NCI-H1092 treated with DMSO at 0.1 percent for 48 hours (cell line): ENCODE measurements at regions not wholly inside any gene's neighbourhood (a gene's known extent, or its start where the extent isn't known, plus 50 kb on each side); places are given as distances from the start of the nearest gene placed in this dataset.

Experiments
- DNase-seq: peaks from one replicate; lab custom pipeline; 2025; lab: John Stamatoyannopoulos, UW

DNA sequence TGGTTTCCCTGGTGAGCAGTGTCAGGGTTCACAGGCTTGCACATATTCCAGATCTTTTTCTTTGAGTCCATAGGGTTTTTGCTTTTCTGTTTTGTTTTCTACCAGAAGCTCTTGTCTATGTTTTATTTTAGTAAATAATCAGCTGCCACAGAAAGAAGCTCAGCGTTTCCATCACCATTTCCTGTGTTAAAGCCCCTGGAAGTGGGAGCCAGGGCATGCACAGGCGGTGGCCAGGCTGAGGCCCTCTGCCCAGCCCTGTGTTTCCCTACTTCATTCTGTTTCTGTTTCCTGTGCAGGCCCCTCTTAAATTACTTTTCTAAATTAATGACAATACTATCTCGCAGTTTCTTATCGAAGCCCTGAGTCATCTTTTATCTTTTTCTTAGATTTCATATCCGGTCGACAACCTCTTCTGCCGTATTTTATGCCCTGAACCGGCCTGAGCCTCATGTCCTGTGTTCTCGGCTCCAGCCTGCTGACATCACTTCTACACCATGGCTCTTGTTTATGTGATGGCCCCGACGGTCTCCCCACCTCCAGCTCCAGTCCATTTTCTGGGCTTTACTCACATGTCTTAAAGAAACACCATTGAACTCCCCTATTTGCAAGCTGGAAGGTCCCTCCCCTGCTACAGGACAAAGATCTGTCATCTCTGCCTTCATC, 442.2 kb downstream of the TCERG1L start:
- no peak for DNase-seq

DNA sequence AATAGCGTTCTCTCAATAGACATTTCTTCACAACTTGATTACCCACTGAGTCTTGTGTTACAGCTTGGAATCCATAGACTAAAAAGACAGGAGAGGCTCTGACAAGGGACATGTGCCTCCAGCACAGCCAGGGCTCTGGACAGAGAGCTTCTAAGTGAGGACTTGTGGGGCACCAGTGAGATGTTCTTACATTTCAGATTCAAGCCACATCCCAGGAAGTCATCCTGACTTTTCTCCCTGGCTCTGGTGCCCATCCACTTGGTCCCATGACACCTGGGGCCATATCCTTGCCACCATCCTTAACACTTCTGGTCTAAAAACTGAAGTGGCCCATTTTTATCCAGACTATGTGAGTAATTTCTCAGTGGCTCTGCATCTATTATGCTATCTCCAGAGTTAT, 440.1 kb downstream of the TCERG1L start:
- DNase-seq = no peak

DNA sequence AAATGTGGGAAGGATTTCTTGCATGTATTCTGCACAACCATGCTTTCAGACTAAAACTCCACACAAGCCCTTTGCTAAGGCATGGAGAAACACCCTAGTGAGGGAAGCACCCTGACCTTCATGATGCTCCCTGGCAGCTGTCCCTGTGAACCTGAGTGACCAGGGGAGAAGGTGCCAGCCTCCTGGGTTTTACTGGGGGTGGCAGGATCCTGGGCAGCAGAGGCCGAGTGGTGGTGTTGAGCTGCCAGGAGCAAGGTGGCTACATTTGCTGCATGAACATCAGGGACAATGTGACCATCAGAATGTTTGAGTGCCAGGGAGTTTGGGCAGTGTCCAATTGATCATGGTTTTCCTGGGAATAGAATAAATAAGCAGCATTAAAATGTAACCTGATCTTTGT, 437.9 kb downstream of the TCERG1L start:
- DNase-seq = no peak

DNA sequence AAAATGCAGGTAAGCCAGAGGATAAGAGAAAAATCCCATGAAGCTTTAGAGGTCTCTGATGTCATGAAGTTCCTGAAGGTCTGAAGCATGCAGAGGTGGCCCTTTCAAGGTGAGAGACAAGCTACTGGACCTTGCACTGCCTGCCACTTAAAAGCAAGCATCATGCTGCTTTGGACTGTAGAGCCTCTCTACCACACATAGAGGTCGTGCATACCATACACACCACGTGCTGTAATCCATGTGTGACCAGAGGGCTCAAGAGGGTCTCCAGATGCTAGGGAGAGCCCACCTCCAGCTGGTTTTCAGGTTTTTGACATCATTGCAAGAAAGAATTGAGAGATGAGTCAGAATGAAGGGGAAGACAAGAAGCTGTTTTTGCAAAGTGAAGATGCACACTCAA, 436.4 kb downstream of the TCERG1L start:
- no peak for DNase-seq

DNA sequence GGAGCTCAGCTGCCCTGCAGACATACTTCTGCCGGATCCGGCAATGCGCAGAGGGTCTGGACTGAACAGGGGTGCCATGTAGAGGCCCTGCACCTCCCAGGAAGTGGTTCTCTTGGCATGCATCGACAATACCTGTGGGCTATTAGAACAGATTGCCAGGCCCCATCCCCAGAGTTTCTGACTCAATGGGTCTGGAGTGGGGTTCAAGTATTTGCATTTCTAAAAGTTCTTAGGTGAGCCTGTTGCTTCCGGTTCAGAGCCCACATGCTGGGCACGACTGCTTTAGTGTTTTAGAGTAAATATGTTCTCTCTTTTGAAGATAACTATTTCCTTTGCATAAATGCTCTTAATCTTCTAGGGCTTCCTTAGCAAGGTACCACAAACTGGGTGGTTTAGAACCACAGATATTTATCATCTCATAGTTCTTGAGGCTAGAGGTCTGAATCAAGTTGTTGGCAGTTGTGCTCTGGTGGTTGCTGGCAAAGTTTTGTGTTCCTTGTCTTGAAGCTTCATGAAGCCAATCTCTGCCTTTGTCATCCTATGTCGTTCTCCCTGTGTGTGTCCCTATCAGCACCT, 435.5 kb downstream of the TCERG1L start:
- no peak for DNase-seq

DNA sequence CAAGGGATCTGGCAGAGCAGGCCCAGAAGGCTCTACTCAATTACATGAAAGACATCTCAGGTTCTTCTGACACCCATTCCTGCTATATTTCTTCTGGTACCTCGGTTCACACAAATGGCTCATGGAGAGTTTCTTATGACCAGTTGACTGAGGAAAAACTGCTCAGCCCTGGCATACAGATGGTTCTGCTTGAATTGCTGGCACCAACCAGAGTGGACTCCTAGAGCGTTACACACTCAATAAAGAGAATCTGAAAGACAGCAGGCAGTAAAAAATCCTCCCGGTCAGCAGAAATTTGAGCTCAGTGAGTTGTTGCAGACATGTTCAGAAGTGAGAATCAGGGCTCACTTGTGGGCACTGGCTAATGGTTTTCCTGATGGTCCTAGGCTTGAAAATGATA, 434.4 kb downstream of the TCERG1L start:
- no peak for DNase-seq

DNA sequence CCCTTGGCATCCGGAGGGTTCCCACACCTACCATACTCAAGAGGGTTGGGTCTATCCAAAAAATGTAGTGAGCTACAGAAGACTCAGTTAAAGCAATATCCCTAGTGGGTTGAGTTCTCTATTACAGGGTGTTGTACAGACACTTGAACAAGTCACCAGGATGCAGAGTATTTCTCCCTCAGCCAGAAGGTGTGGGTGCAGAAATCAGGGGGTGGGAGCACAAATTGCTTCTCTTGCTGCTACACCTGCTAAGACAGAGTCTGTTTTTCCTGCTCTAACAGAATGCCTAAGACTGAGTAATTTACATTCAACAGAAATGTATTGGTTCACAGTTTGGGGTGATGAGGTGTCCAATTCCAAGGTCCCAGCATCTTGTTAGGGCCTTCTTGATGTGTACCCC, 433.4 kb downstream of the TCERG1L start:
- no peak for DNase-seq

- DNase-seq = no peak
Observed at GRCh38 chr10:130882906-130883305, 428.6 kb downstream of the TCERG1L start.

DNA sequence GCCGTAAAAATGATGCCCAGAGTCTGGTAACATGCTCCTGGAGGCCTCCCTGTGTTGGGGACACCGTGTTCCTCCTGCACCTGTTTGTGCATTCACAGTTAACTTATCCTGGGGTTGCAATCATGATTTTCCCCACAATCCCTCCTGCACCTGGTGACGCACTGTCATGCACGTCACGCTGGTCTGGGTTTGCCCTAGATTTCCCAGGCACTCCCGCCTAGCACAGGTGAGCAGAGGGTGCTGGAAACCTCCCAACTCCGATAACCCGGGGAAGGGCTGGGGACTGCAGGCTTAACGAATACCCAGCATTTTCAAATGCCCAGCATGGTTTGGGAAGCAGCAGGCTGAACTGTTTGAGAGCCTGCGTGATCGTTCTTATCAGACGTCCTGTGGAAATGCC, 427.1 kb downstream of the TCERG1L start:
- no peak for DNase-seq

GRCh38 chr10:130885021-130885655, 426.4 kb downstream of the TCERG1L start:
- DNase-seq = no peak

- no peak for DNase-seq
Observed at GRCh38 chr10:130887170-130887569, 424.4 kb downstream of the TCERG1L start.

DNA sequence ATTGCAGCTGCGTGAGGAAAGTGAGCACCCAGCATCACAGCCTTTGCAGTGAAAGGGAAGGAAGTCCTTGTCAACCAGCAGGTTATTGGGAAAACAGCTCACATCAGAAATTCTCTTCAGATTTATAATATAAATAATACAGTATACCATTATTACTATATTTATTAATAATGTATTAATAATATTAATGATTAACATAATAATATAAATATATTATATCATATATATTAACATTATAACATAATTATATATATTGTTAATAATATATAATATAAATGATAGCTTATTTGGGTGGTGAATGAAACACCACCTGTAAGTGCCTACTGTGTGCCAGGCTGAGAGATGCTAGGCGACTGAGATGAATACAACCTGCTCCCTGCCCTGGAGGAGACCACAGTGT, 423.0 kb downstream of the TCERG1L start:
- no peak for DNase-seq

DNA sequence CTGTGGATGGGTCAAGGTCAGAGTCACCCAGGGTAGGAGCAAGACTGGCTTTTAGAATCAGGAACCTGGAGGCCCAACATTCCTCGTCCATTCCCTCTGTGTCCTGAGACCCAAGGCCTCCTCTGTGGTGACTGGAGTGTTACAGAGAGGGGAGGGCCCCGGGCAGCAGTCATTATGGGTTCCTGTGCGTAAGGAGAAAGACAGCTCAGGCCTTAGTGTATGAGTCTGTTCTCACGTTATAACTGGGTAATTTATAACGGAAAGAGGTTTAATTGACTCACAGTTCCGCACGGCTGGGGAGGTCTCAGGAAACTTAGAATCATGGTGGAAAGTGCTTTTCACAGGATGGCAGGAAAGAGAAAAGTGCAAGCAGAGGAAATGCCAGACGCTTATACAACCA, 422.3 kb downstream of the TCERG1L start:
- no peak for DNase-seq

DNA sequence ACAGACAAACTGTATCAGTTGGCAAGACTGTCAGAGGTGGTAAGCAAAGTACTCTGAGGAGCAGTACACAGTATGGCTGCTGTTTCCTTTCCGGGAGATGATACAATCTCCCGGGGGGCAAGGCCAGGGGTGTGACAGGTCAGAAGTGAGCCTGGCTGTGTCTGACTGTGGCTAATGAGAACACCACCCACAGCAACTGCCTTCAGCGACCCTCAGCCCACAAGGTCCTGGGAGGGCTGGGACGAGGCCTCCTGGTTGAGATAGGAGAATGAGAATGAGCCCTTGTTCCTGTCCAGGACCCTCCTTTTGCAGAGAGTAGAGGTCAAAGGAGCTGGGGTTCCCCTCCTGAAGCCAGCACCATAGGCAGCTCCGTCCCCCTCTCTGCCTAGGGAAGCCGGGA, 421.7 kb downstream of the TCERG1L start:
- no peak for DNase-seq

DNA sequence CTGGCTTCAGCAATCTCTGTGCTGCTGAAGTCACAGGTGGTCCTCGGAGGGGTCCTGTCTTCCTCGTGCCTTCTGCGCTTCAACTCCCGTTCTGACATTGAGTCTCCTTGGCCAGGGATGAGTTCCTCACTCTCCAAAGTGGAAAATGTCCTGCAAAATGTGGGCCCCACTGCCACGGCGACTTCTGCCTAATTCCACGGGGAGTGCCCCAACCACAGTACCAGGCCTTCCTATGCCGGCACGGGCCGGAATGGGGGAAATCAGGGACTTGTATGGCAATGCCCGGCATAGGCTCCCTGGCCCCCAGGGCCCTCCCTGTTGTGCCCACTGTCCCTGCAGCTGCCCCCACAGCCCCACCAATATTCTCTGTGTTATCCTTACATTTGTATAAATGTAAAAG, 420.5 kb downstream of the TCERG1L start:
- no peak for DNase-seq

GRCh38 chr10:130894471-130894870, 417.1 kb downstream of the TCERG1L start:
- no peak for DNase-seq

GRCh38 chr10:130895161-130895560, 416.4 kb downstream of the TCERG1L start:
- no peak for DNase-seq

GRCh38 chr10:130897815-130898214, 413.7 kb downstream of the TCERG1L start:
- no peak for DNase-seq

DNA sequence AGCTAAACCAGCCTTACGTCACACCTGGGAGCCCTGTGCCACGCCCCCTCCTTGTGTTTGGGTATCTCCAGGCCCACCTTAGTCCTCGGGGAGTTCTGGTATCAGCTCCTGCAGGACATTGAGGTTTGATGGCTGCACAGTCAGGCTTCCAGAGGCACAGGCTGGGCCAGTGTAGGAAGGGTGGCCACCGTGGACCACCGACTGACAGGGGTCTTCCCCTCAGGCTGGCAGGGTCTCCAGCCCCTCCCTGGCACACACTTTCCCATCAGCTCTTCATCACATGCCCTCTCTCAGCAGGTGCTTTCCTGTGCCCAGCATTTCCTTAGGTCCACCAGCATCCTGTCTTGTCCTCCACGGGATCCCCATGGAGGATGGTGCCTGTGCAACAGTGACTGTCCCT, 413.1 kb downstream of the TCERG1L start:
- DNase-seq = no peak

DNA sequence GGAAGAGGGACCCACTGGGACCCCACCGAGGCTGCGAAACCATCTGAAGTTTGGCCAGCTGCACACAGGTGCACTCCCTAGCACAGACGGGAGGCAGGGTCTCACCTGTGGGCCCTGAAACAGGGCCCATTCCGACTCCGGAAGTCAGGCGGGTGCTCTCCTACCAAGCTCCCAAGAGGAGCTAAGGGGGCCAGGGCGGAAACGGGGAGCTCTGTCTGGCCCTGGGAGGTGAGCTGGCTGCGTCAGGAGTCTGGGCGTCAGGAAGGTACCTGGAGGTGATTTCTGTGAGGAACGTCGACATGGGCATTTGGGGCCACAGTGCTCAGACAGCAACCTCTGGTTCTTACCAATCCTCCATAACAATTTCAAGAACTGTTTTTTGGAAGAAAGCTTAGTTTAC, 411.7 kb downstream of the TCERG1L start:
- no peak for DNase-seq

- no peak for DNase-seq
Observed at GRCh38 chr10:130900441-130901160, 410.9 kb downstream of the TCERG1L start.

- DNase-seq = no peak
Observed at GRCh38 chr10:130901311-130902165, 410.0 kb downstream of the TCERG1L start.
